MM.1S (cell line): ENCODE measurements at regions not wholly inside any gene's neighbourhood (a gene's known extent, or its start where the extent isn't known, plus 50 kb on each side); places are given as distances from the start of the nearest gene placed in this dataset.

Experiments
- DNase-seq: peaks from one replicate; pipeline ENCODE4 v3.0.0-alpha.2; 2015
- H2AFZ ChIP-seq: fragments of 300-600 bp; sonication (generic); 2 replicates; pipeline ENCODE4 v1.6.0; 2016; ENCODE audit warnings: antibody characterized with exemption, low read length
- H3F3A ChIP-seq: fragments of 300-600 bp; sonication (generic); 2 replicates; pipeline ENCODE4 v1.6.1; 2016; ENCODE audit warnings: mild to moderate bottlenecking, antibody characterized with exemption, low read length, moderate library complexity, mixed read lengths; ENCODE audit not compliant: insufficient read depth
- H3K27ac ChIP-seq: fragments of 300-600 bp; sonication (generic); 2 replicates; pipeline ENCODE4 v1.5.1; 2016; ENCODE audit warnings: mild to moderate bottlenecking, low read length
- H3K27me3 ChIP-seq: fragments of 300-600 bp; sonication (generic); replicated peaks from 2 replicates; pipeline ENCODE4 v1.6.0; 2016; ENCODE audit warnings: low read length; ENCODE audit not compliant: insufficient read depth
- H3K36me3 ChIP-seq: fragments of 300-600 bp; sonication (generic); replicated peaks from 2 replicates; pipeline ENCODE4 v1.6.1; 2016; ENCODE audit warnings: mild to moderate bottlenecking, low read length, mixed read lengths; ENCODE audit not compliant: insufficient read depth
- H3K4me1 ChIP-seq: fragments of 300-600 bp; sonication (generic); 2 replicates; pipeline ENCODE4 v1.6.1; 2016; ENCODE audit warnings: low read length, mixed read lengths
- H3K4me2 ChIP-seq: fragments of 300-600 bp; sonication (generic); 2 replicates; pipeline ENCODE4 v1.6.0; 2016; ENCODE audit warnings: low read depth, low read length
- H3K4me3 ChIP-seq: fragments of 300-600 bp; sonication (generic); 2 replicates; pipeline ENCODE4 v1.5.1; 2016; ENCODE audit warnings: low read length, mixed read lengths
- H3K79me2 ChIP-seq: fragments of 300-600 bp; sonication (generic); 2 replicates; pipeline ENCODE4 v1.6.1; 2016; ENCODE audit warnings: mixed run types, low read length, mixed read lengths
- H3K9ac ChIP-seq: fragments of 300-600 bp; sonication (generic); 2 replicates; pipeline ENCODE4 v1.6.1; 2016; ENCODE audit warnings: low read length, mixed read lengths
- H3K9me2 ChIP-seq: fragments of 300-600 bp; sonication (generic); replicated peaks from 2 replicates; pipeline ENCODE4 v1.6.1; 2016; ENCODE audit warnings: mild to moderate bottlenecking, low read length, mixed read lengths; ENCODE audit not compliant: insufficient read depth
- H3K9me3 ChIP-seq: fragments of 300-600 bp; sonication (generic); replicated peaks from 2 replicates; pipeline ENCODE4 v1.6.1; 2016; ENCODE audit warnings: mild to moderate bottlenecking, low read length, mixed read lengths; ENCODE audit not compliant: insufficient read depth
- H4K20me1 ChIP-seq: fragments of 300-600 bp; sonication (generic); 2 replicates; pipeline ENCODE4 v1.6.1; 2016; ENCODE audit warnings: mild to moderate bottlenecking, low read length, moderate library complexity, mixed read lengths; ENCODE audit not compliant: insufficient read depth
- CTCF ChIP-seq: fragments of 300-600 bp; sonication (generic); IDR thresholded peaks from 2 replicates; pipeline ENCODE4 v1.5.1; 2016; ENCODE audit warnings: antibody characterized with exemption, low read length, mixed read lengths
- EZH2 ChIP-seq: fragments of 300-600 bp; sonication (generic); optimal IDR thresholded peaks from 2 replicates; pipeline ENCODE3; 2017; ENCODE audit warnings: low read depth, mild to moderate bottlenecking, antibody characterized with exemption, low read length, mixed read lengths
- EZH2phosphoT487 ChIP-seq: fragments of 300-600 bp; sonication (generic); IDR thresholded peaks from 2 replicates; pipeline ENCODE4 v1.6.1; 2018; ENCODE audit warnings: antibody characterized with exemption, low read length

GRCh38 chr3:18284716-18285115 lies 140.4 kb downstream of the SATB1 start:
- Histone ChIP-seq H3K4me1 (no peaks in the 10 kb centered on the region), H3K4me2 (no peak overlapping the region), H3K4me3 (no peak overlapping the region), H3K9me2 (no peaks in the 10 kb centered on the region), H3K27ac (no peak overlapping the region), H3K27me3 (no peaks in the 10 kb centered on the region), H3K36me3 (no peaks in the 10 kb centered on the region), H2AFZ (no peak overlapping the region), H4K20me1 (no peaks in the 10 kb centered on the region), H3K79me2 (no peaks in the 10 kb centered on the region), H3K9ac (no peak overlapping the region), H3K9me3 (no peaks in the 10 kb centered on the region), H3F3A (no peaks in the 10 kb centered on the region)
- TF ChIP-seq EZH2phosphoT487 (no peak), EZH2 (no peak), CTCF (no peak)
- no peak for DNase-seq

- no peak for DNase-seq
- Histone ChIP-seq H3K27ac (no peak overlapping the region), H3K9me2 (no peaks in the 10 kb centered on the region), H3K4me1 (no peaks in the 10 kb centered on the region), H3F3A (no peaks in the 10 kb centered on the region), H2AFZ (no peak overlapping the region), H3K79me2 (no peaks in the 10 kb centered on the region), H3K9ac (no peak overlapping the region), H3K4me2 (no peak overlapping the region), H3K27me3 (no peaks in the 10 kb centered on the region), H4K20me1 (no peaks in the 10 kb centered on the region), H3K9me3 (no peaks in the 10 kb centered on the region), H3K36me3 (no peaks in the 10 kb centered on the region), H3K4me3 (no peak overlapping the region)
- TF ChIP-seq EZH2phosphoT487, result no peak
- no peak for TF ChIP-seq EZH2
- no peak for TF ChIP-seq CTCF
Observed at GRCh38 chr3:18283680-18284079, 141.5 kb downstream of the SATB1 start.

- Histone ChIP-seq H3K9me3 (no peaks in the 10 kb centered on the region), H3K4me1 (no peaks in the 10 kb centered on the region), H3K27me3 (no peaks in the 10 kb centered on the region), H3K36me3 (no peaks in the 10 kb centered on the region), H2AFZ (no peak overlapping the region), H3K79me2 (no peaks in the 10 kb centered on the region), H3F3A (no peaks in the 10 kb centered on the region), H3K4me3 (no peak overlapping the region), H4K20me1 (no peaks in the 10 kb centered on the region), H3K27ac (no peak overlapping the region), H3K9ac (no peak overlapping the region), H3K4me2 (no peak overlapping the region), H3K9me2 (no peaks in the 10 kb centered on the region)
- TF ChIP-seq EZH2phosphoT487, result no peak
- TF ChIP-seq CTCF, result no peak
- no peak for DNase-seq
Observed at GRCh38 chr3:18282507-18282906, 142.6 kb downstream of the SATB1 start.
